A549 (cell line): ENCODE measurements at regions not wholly inside any gene's neighbourhood (a gene's known extent, or its start where the extent isn't known, plus 50 kb on each side); places are given as distances from the start of the nearest gene placed in this dataset.

Experiments used
- ATAC-seq, 2 experiments: fragments of 200-7000 bp in 1 of 2; fragments of >200 bp in 1 of 2; cut with Nextera tagmentation in 1 of 2; cut with Tn5 transposase in 1 of 2; 3 replicates each; pipeline versions ENCODE4 v1.8.0 to v1.9.1; 2018 to 2020; ENCODE audit warnings: mild to moderate bottlenecking in 1 of 2, moderate library complexity in 1 of 2
- CTCF ChIA-PET: fragments of 300-600 bp; sonication (Branson Sonifier 250); formaldehyde crosslinking; extraction: SDS; loops from one replicate; lab custom pipeline; 2021; ENCODE audit warnings: antibody characterized with exemption, inconsistent platforms; lab: Yijun Ruan, JAX
- POLR2A ChIA-PET: fragments of 350-600 bp; formaldehyde crosslinking; extraction: SDS; loops from one replicate; lab custom pipeline; 2021; ENCODE audit warnings: antibody characterized with exemption, inconsistent platforms; lab: Yijun Ruan, JAX
- DNase-seq, 2 experiments: peaks; one replicate each; pipeline versions ENCODE4 v3.0.0 to v3.0.0-alpha.2; 2011 to 2016; ENCODE audit warnings: low read depth in 1 of 2, low spot score in 1 of 2
- FAIRE-seq: peaks from 2 replicates; lab custom pipeline; 2011; peaks lifted over from hg19 to GRCh38; lab: Jason Lieb, UNC
- H3K27ac ChIP-seq, 2 experiments: fragments of >200 bp; sonication (Bioruptor Twin); formaldehyde crosslinking; 3 replicates each; pipeline ENCODE4 v1.5.1; 2016 to 2017
- H3K4me1 ChIP-seq: fragments of >200 bp; sonication (Bioruptor Twin); formaldehyde crosslinking; 3 replicates; pipeline ENCODE4 v1.6.1; 2016
- H3K4me2 ChIP-seq: fragments of >200 bp; sonication (Bioruptor Twin); formaldehyde crosslinking; 3 replicates; pipeline ENCODE4 v1.6.1; 2016
- H3K4me3 ChIP-seq: fragments of >200 bp; sonication (Bioruptor Twin); formaldehyde crosslinking; 3 replicates; pipeline ENCODE4 v1.5.1; 2016
- H3K9me3 ChIP-seq: fragments of >200 bp; sonication (Bioruptor Twin); formaldehyde crosslinking; 3 replicates; pipeline ENCODE4 v1.6.1; 2016
- BHLHE40 ChIP-seq: IDR thresholded peaks from 2 replicates; pipeline ENCODE4 v1.6.1; 2012; ENCODE audit warnings: low read depth, low read length, inconsistent platforms
- CEBPB ChIP-seq, 2 experiments: fragments of >200 bp in 1 of 2; sonication (Bioruptor Twin) in 1 of 2; formaldehyde crosslinking in 1 of 2; IDR thresholded peaks; 2 replicates each; pipeline ENCODE4 v1.6.1; 2012 to 2016
- CHD2 ChIP-seq: fragments of 150-350 bp; IDR thresholded peaks from 2 replicates; pipeline ENCODE4 v1.6.1; 2014; ENCODE audit warnings: low read length; ENCODE audit not compliant: partially characterized antibody
- CHD4 ChIP-seq: fragments of 200-600 bp; sonication (generic); IDR thresholded peaks from 2 replicates; pipeline ENCODE4 v1.6.1; 2016; ENCODE audit warnings: antibody characterized with exemption, mild to moderate bottlenecking, borderline replicate concordance
- FOSL2 ChIP-seq, 2 experiments: fragments of 450-650 bp in 1 of 2; fragments of >200 bp in 1 of 2; sonication (Bioruptor Twin) in 1 of 2; formaldehyde crosslinking; IDR thresholded peaks; 2 replicates each; pipeline versions ENCODE4 v1.5.0 to v1.6.1; 2016 to 2020; ENCODE audit warnings: mild to moderate bottlenecking in 1 of 2, moderate library complexity in 1 of 2
- FOXS1 ChIP-seq: fragments of 250-450 bp; sonication (Bioruptor Pico); IDR thresholded peaks from 2 replicates; pipeline ENCODE4 v1.5.0; 2020; ENCODE audit warnings: mild to moderate bottlenecking, moderate library complexity
- GATA3 ChIP-seq: IDR thresholded peaks from 2 replicates; pipeline ENCODE4 v1.6.1; 2012; ENCODE audit warnings: borderline replicate concordance
- HDAC2 ChIP-seq: fragments of 200-600 bp; sonication (generic); IDR thresholded peaks from 2 replicates; pipeline ENCODE4 v1.6.1; 2016
- HOXB13 ChIP-seq: fragments of 250-450 bp; sonication (Bioruptor Pico); IDR thresholded peaks from 2 replicates; pipeline ENCODE4 v1.5.0; 2020; ENCODE audit warnings: low read depth, mild to moderate bottlenecking, moderate library complexity
- HOXB5 ChIP-seq: fragments of 250-450 bp; sonication (Bioruptor Pico); IDR thresholded peaks from 2 replicates; pipeline ENCODE4 v1.5.0; 2020; ENCODE audit warnings: mild to moderate bottlenecking, moderate library complexity
- JUNB ChIP-seq: fragments of >200 bp; sonication (Bioruptor Twin); formaldehyde crosslinking; IDR thresholded peaks from 2 replicates; pipeline ENCODE4 v1.6.1; 2016
- KDM1A ChIP-seq: fragments of 200-600 bp; sonication (generic); IDR thresholded peaks from 2 replicates; pipeline ENCODE4 v1.6.1; 2016; ENCODE audit warnings: low read depth, mild to moderate bottlenecking
- KDM5A ChIP-seq: fragments of 200-600 bp; sonication (generic); IDR thresholded peaks from 2 replicates; pipeline ENCODE4 v1.6.1; 2016; ENCODE audit warnings: antibody characterized with exemption, mild to moderate bottlenecking
- POLR2A ChIP-seq: IDR thresholded peaks from 2 replicates; pipeline ENCODE4 v1.6.1; 2012; ENCODE audit warnings: mild to moderate bottlenecking, low read length
- POLR2AphosphoS2 ChIP-seq: conservative IDR thresholded peaks from 2 replicates; pipeline ENCODE4 v1.6.1; 2012; ENCODE audit warnings: low read length, improper control_type of control experiment, inconsistent platforms
- RARB ChIP-seq: fragments of 250-450 bp; sonication (Bioruptor Pico); IDR thresholded peaks from 2 replicates; pipeline ENCODE4 v1.8.0; 2021; ENCODE audit warnings: mild to moderate bottlenecking, moderate library complexity
- RCOR1 ChIP-seq: fragments of 150-350 bp; IDR thresholded peaks from 2 replicates; pipeline ENCODE4 v1.6.1; 2014; ENCODE audit warnings: antibody characterized with exemption, low read length, low read depth
- RNF2 ChIP-seq: fragments of 200-600 bp; sonication (generic); IDR thresholded peaks from 2 replicates; pipeline ENCODE4 v1.6.1; 2016; ENCODE audit warnings: low read depth, mild to moderate bottlenecking, antibody characterized with exemption, moderate library complexity, borderline replicate concordance
- SREBF2 ChIP-seq: fragments of 450-650 bp; IDR thresholded peaks from 2 replicates; pipeline ENCODE4 v1.6.1; 2014; ENCODE audit warnings: mild to moderate bottlenecking, moderate library complexity
- TP53 ChIP-seq: fragments of 250-450 bp; sonication (Bioruptor Pico); IDR thresholded peaks from 2 replicates; pipeline ENCODE4 v1.5.0; 2021; ENCODE audit warnings: mild to moderate bottlenecking, moderate library complexity
- ZNF302 ChIP-seq: fragments of 250-450 bp; sonication (Bioruptor Pico); IDR thresholded peaks from 2 replicates; pipeline ENCODE4 v1.9.0; 2021; ENCODE audit warnings: inconsistent platforms, mild to moderate bottlenecking, moderate library complexity
- whole genome bisulfite sequencing: methylation state at CpG from one replicate; pipeline ENCODE4 v1.1.6; 2017; ENCODE audit errors: missing lambda C conversion rate; 5-methylcytosine and 5-hydroxymethylcytosine counted together
- TF ChIP-seq, protein P1 (sequence below): fragments of 200-600 bp; sonication (generic); IDR thresholded peaks from 2 replicates; pipeline ENCODE4 v1.6.1; 2016; ENCODE audit warnings: antibody characterized with exemption, mild to moderate bottlenecking, moderate library complexity
- TF ChIP-seq, protein P2 (sequence below): fragments of 450-650 bp; IDR thresholded peaks from 2 replicates; pipeline ENCODE4 v1.6.1; 2014; ENCODE audit warnings: antibody characterized with exemption
- TF ChIP-seq, protein P3 (sequence below): fragments of >200 bp; sonication (Bioruptor Twin); formaldehyde crosslinking; IDR thresholded peaks from 3 replicates; pipeline ENCODE4 v1.5.1; 2016
- TF ChIP-seq, protein P4 (sequence below): fragments of >200 bp; sonication (Bioruptor Twin); formaldehyde crosslinking; IDR thresholded peaks from 3 replicates; pipeline ENCODE4 v1.6.1; 2016
- TF ChIP-seq, protein P5 (sequence below): IDR thresholded peaks from 2 replicates; pipeline ENCODE4 v1.6.1; 2012
- TF ChIP-seq, protein P6 (sequence below): fragments of 150-350 bp; IDR thresholded peaks from 2 replicates; pipeline ENCODE4 v1.6.1; 2014; ENCODE audit warnings: low read depth, mild to moderate bottlenecking, low read length

DNA sequence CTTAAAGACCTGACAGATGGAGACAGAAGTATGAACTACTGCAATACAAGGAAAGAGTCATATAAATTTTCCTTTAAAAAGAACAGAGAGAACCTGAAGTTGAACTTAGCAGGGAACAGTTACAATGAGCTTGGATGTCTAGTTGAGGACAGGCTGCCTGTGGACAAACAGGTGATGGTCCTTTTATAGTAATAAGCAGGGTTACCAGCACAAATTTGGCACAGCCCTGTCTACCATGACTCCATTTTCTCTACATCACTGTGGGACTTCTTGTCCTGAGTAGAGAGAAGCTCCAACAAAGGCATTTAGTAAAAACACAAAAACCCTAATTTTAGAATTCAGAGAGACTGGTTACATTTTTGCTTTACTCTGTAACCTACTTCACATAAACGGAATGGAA lies 448.1 kb downstream of the PLCL1 start:
- CTCF ChIA-PET = no interaction called here
- ATAC-seq = no peak

DNA sequence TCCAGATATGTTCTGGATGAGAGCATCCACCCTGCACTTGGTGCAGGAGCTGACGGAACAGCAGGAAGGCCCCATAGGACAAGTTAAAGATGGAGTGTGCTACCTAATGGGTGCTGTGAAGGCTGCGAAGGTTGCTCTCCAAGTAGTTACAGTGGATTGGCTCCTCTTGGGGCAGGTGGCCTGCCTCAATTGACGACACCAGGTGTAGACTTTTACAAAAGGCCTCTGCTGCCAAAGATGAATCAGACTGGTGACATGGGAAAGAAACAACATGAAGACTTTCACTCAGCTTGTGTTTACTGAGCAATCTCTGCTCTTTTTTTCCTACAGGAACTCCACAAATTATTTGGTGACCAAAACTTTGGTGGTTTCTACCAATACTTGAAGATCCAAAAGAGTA lies 437.7 kb downstream of the PLCL1 start:
- TF ChIP-seq, protein P1, sequence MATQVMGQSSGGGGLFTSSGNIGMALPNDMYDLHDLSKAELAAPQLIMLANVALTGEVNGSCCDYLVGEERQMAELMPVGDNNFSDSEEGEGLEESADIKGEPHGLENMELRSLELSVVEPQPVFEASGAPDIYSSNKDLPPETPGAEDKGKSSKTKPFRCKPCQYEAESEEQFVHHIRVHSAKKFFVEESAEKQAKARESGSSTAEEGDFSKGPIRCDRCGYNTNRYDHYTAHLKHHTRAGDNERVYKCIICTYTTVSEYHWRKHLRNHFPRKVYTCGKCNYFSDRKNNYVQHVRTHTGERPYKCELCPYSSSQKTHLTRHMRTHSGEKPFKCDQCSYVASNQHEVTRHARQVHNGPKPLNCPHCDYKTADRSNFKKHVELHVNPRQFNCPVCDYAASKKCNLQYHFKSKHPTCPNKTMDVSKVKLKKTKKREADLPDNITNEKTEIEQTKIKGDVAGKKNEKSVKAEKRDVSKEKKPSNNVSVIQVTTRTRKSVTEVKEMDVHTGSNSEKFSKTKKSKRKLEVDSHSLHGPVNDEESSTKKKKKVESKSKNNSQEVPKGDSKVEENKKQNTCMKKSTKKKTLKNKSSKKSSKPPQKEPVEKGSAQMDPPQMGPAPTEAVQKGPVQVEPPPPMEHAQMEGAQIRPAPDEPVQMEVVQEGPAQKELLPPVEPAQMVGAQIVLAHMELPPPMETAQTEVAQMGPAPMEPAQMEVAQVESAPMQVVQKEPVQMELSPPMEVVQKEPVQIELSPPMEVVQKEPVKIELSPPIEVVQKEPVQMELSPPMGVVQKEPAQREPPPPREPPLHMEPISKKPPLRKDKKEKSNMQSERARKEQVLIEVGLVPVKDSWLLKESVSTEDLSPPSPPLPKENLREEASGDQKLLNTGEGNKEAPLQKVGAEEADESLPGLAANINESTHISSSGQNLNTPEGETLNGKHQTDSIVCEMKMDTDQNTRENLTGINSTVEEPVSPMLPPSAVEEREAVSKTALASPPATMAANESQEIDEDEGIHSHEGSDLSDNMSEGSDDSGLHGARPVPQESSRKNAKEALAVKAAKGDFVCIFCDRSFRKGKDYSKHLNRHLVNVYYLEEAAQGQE = no peak
- TF ChIP-seq HDAC2 (no peak), FOXS1 (CRISPR knock-in tag) (no peak), HOXB5 (CRISPR knock-in tag) (no peak), SREBF2 (no peak), CHD4 (no peak), CEBPB (IDR thresholded peaks at IDR 0.05) (no peak), POLR2A (no peak), RCOR1 (no peak), HOXB13 (CRISPR knock-in tag) (no peak), JUNB (no peak), RARB (CRISPR knock-in tag) (no peak), BHLHE40 (no peak), POLR2AphosphoS2 (no peak), ZNF302 (CRISPR knock-in tag) (no peak), RNF2 (no peak), KDM1A (no peak)
- TF ChIP-seq, protein P2, sequence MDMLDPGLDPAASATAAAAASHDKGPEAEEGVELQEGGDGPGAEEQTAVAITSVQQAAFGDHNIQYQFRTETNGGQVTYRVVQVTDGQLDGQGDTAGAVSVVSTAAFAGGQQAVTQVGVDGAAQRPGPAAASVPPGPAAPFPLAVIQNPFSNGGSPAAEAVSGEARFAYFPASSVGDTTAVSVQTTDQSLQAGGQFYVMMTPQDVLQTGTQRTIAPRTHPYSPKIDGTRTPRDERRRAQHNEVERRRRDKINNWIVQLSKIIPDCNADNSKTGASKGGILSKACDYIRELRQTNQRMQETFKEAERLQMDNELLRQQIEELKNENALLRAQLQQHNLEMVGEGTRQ = no peak
- TF ChIP-seq, protein P3, sequence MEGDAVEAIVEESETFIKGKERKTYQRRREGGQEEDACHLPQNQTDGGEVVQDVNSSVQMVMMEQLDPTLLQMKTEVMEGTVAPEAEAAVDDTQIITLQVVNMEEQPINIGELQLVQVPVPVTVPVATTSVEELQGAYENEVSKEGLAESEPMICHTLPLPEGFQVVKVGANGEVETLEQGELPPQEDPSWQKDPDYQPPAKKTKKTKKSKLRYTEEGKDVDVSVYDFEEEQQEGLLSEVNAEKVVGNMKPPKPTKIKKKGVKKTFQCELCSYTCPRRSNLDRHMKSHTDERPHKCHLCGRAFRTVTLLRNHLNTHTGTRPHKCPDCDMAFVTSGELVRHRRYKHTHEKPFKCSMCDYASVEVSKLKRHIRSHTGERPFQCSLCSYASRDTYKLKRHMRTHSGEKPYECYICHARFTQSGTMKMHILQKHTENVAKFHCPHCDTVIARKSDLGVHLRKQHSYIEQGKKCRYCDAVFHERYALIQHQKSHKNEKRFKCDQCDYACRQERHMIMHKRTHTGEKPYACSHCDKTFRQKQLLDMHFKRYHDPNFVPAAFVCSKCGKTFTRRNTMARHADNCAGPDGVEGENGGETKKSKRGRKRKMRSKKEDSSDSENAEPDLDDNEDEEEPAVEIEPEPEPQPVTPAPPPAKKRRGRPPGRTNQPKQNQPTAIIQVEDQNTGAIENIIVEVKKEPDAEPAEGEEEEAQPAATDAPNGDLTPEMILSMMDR = no peak
- TF ChIP-seq, protein P4, sequence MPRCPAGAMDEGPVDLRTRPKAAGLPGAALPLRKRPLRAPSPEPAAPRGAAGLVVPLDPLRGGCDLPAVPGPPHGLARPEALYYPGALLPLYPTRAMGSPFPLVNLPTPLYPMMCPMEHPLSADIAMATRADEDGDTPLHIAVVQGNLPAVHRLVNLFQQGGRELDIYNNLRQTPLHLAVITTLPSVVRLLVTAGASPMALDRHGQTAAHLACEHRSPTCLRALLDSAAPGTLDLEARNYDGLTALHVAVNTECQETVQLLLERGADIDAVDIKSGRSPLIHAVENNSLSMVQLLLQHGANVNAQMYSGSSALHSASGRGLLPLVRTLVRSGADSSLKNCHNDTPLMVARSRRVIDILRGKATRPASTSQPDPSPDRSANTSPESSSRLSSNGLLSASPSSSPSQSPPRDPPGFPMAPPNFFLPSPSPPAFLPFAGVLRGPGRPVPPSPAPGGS = no peak
- TF ChIP-seq, all 56 proteins: peak for 0
- CTCF ChIA-PET = no interaction called here
- FAIRE-seq (no peak), ATAC-seq (no peak), DNase-seq (no peak)
- Histone ChIP-seq H3K27ac (no peak overlapping the region), H3K4me1 (no peaks in the 10 kb centered on the region), H3K4me3 (no peak overlapping the region), H3K4me2 (no peak overlapping the region), H3K9me3 (no peaks in the 10 kb centered on the region)
- POLR2A ChIA-PET = no interaction called here
- 30% methylated on average over 3 of the region's 3 CpGs for WGBS

More for the DNA sequence above, 448.1 kb downstream of the PLCL1 start:
- TF ChIP-seq FOXS1 (CRISPR knock-in tag) (no peak), TP53 (CRISPR knock-in tag) (no peak), SREBF2 (no peak), GATA3 (no peak), RARB (CRISPR knock-in tag) (no peak), POLR2AphosphoS2 (no peak), FOSL2 (IDR thresholded peaks at IDR 0.05) (no peak), FOSL2 (CRISPR knock-in tag; IDR thresholded peaks at IDR 0.05) (no peak), CHD2 (no peak), RCOR1 (no peak), POLR2A (no peak), KDM5A (no peak)
- TF ChIP-seq, protein P5, sequence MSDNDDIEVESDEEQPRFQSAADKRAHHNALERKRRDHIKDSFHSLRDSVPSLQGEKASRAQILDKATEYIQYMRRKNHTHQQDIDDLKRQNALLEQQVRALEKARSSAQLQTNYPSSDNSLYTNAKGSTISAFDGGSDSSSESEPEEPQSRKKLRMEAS = no peak
- TF ChIP-seq, protein P4 = no peak
- TF ChIP-seq, protein P6, sequence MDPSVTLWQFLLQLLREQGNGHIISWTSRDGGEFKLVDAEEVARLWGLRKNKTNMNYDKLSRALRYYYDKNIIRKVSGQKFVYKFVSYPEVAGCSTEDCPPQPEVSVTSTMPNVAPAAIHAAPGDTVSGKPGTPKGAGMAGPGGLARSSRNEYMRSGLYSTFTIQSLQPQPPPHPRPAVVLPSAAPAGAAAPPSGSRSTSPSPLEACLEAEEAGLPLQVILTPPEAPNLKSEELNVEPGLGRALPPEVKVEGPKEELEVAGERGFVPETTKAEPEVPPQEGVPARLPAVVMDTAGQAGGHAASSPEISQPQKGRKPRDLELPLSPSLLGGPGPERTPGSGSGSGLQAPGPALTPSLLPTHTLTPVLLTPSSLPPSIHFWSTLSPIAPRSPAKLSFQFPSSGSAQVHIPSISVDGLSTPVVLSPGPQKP = no peak
- H3K4me3 ChIP-seq = no peak overlapping the region
- POLR2A ChIA-PET = no interaction called here
- H3K27ac ChIP-seq = no peak overlapping the region
- no peaks in the 10 kb centered on the region for H3K9me3 ChIP-seq
- WGBS = 0% methylated on average over 1 of the region's 1 CpG
- DNase-seq (no peak), FAIRE-seq (no peak)
- H3K4me2 ChIP-seq = no peak overlapping the region
- H3K4me1 ChIP-seq = no peaks in the 10 kb centered on the region
